Stimulated activated CD4-positive, alpha-beta T cell treated with anti-CD3 and anti-CD28 coated beads, Interleukin-2, amount 100 ng/mL, for 48 hours (primary cell): ENCODE measurements at regions not wholly inside any gene's neighbourhood (a gene's known extent, or its start where the extent isn't known, plus 50 kb on each side); places are given as distances from the start of the nearest gene placed in this dataset.

Experiments used
- DNase-seq, 2 donors: peaks; one replicate each; pipeline ENCODE4 v3.0.0-alpha.2; 2020

GRCh38 chr22:27635435-27635834 is 166.1 kb downstream of the MN1 start:
- no peak for DNase-seq

GRCh38 chr22:27635852-27636251 is 165.7 kb downstream of the MN1 start:
- no peak for DNase-seq

- DNase-seq: no peak
Observed at GRCh38 chr22:27636716-27637508, 164.6 kb downstream of the MN1 start.

- no peak for DNase-seq
Observed at GRCh38 chr22:27637604-27638003, 164.0 kb downstream of the MN1 start.

GRCh38 chr22:27638329-27639233 is 163.0 kb downstream of the MN1 start:
- no peak for DNase-seq

- no peak for DNase-seq
Observed at GRCh38 chr22:27639248-27640086, 162.1 kb downstream of the MN1 start.

- no peak for DNase-seq
Observed at GRCh38 chr22:27641049-27641795, 160.3 kb downstream of the MN1 start.

GRCh38 chr22:27642104-27642800 is 159.3 kb downstream of the MN1 start:
- no peak for DNase-seq

- no peak for DNase-seq
Observed at GRCh38 chr22:27643907-27644306, 157.6 kb downstream of the MN1 start.

GRCh38 chr22:27644566-27644965 is 157.0 kb downstream of the MN1 start:
- DNase-seq: no peak

GRCh38 chr22:27647540-27647939 is 154.0 kb downstream of the MN1 start:
- no peak for DNase-seq

GRCh38 chr22:27648074-27648473 is 153.5 kb downstream of the MN1 start:
- DNase-seq: no peak

- no peak for DNase-seq
Observed at GRCh38 chr22:27648853-27649252, 152.7 kb downstream of the MN1 start.

GRCh38 chr22:27650572-27650971 is 151.0 kb downstream of the MN1 start:
- DNase-seq: no peak

- no peak for DNase-seq
Observed at GRCh38 chr22:27650985-27651384, 150.6 kb downstream of the MN1 start.

GRCh38 chr22:27651486-27651885 is 150.1 kb downstream of the MN1 start:
- no peak for DNase-seq

- DNase-seq: no peak
Observed at GRCh38 chr22:27654546-27655445, 146.8 kb downstream of the MN1 start.

GRCh38 chr22:27655582-27656185 is 145.9 kb downstream of the MN1 start:
- DNase-seq: no peak

GRCh38 chr22:27656970-27657369 is 144.6 kb downstream of the MN1 start:
- DNase-seq: no peak

GRCh38 chr22:27660306-27660705 is 141.2 kb downstream of the MN1 start:
- no peak for DNase-seq
